ENCODE measurements at regions not wholly inside any gene's neighbourhood (a gene's known extent, or its start where the extent isn't known, plus 50 kb on each side); places are given as distances from the start of the nearest gene placed in this dataset.

- WGBS (ENCODE audit: insufficient coverage, insufficient replicate concordance, low lambda C conversion rate, missing lambda C conversion rate) = 13% methylated on average over 3 of the region's 3 CpGs
- Histone ChIP-seq H3K4me3 (no peak overlapping the region), H4K20me1 (ENCODE audit: control insufficient read depth, insufficient read depth) (no peaks in the 10 kb centered on the region), H3K9ac (ENCODE audit: control insufficient read depth, insufficient read depth, low read length) (no peak overlapping the region), H3K27me3 (replicated peaks in 1 of 2; ENCODE audit: control insufficient read depth in 2 of 2, insufficient read depth in 2 of 2, low read length in 1 of 2) (no peaks in the 10 kb centered on the region), H3K79me2 (ENCODE audit: control insufficient read depth, insufficient read depth, low read length) (no peaks in the 10 kb centered on the region), H2AFZ (ENCODE audit: control insufficient read depth, low read depth, low read length) (no peak overlapping the region), H3K9me3 (replicated peaks; ENCODE audit: control insufficient read depth, insufficient read depth, low read length) (no peaks in the 10 kb centered on the region), H3K36me3 (ENCODE audit: control insufficient read depth in 2 of 2, insufficient read depth in 2 of 2, low read length in 1 of 2) (no peaks in the 10 kb centered on the region), H3K4me2 (ENCODE audit: control insufficient read depth, insufficient read depth) (no peak overlapping the region), H3K4me1 (ENCODE audit: control insufficient read depth, insufficient read depth, low read length) (no peaks in the 10 kb centered on the region), H3K27ac (ENCODE audit: control insufficient read depth, insufficient read depth) (no peak overlapping the region)
- TF ChIP-seq ZNF622 (IDR thresholded peaks at IDR 0.05) (no peak), RAD21 (IDR thresholded peaks at IDR 0.05; ENCODE audit: insufficient read depth, low read depth, low read length) (no peak), SREBF1 (IDR thresholded peaks at IDR 0.05; ENCODE audit: low read length) (no peak), KAT2A (conservative IDR thresholded peaks at IDR 0.05; ENCODE audit: control insufficient read depth, low read depth, low read length) (no peak), CBFB (IDR thresholded peaks at IDR 0.05; ENCODE audit: low read depth) (no peak), NFXL1 (IDR thresholded peaks at IDR 0.05; ENCODE audit: borderline replicate concordance) (no peak), MTA2 (IDR thresholded peaks at IDR 0.05; ENCODE audit: low read depth) (no peak), MLLT1 (IDR thresholded peaks at IDR 0.05) (no peak), SPI1 (IDR thresholded peaks at IDR 0.05; ENCODE audit: borderline replicate concordance, insufficient read depth, low read depth, low read length) (no peak), ZNF384 (IDR thresholded peaks at IDR 0.05; ENCODE audit: borderline replicate concordance, low read depth, low read length) (no peak), NR2F1 (conservative IDR thresholded peaks at IDR 0.05) (no peak), BCLAF1 (IDR thresholded peaks at IDR 0.05) (no peak), MEF2B (IDR thresholded peaks at IDR 0.05; ENCODE audit: partially characterized antibody, poor library complexity, severe bottlenecking) (no peak), STAT1 (conservative IDR thresholded peaks at IDR 0.05) (no peak), NKRF (conservative IDR thresholded peaks at IDR 0.05) (no peak), SMARCA5 (IDR thresholded peaks at IDR 0.05) (no peak)
- ATAC-seq (no peak), FAIRE-seq (no peak), DNase-seq (ENCODE audit: low read depth, low spot score) (no peak)
- in situ Hi-C loops (cut with MboI) = no loop called here
- RAD21 ChIA-PET (ENCODE audit: unreplicated experiment) = no interaction called here
- SMC1A ChIA-PET (ENCODE audit: uncharacterized antibody, unreplicated experiment) = no interaction called here
- intact Hi-C loops (cut with micrococcal nuclease; ENCODE audit: unreplicated experiment) = no loop called here
- POLR2A ChIA-PET = no interaction called here
- CTCF ChIA-PET = no interaction called here
- BruUV-seq (replicated peaks) = no TSS peak
Observed at GRCh38 chr18:39972521-39972920, 1982.5 kb upstream of the PIK3C3 start.

Measured in GM12878 (cell line).